AG04449 (cell line): ENCODE measurements at regions not wholly inside any gene's neighbourhood (a gene's known extent, or its start where the extent isn't known, plus 50 kb on each side); places are given as distances from the start of the nearest gene placed in this dataset.

ENCODE experiments used
- CTCF ChIA-PET: fragments of 350-600 bp; formaldehyde crosslinking; extraction: SDS; loops from one replicate; lab custom pipeline; 2021; ENCODE audit warnings: antibody characterized with exemption; lab: Yijun Ruan, JAX
- POLR2A ChIA-PET: fragments of 400-600, 350-600 bp; formaldehyde crosslinking; extraction: SDS; loops from one replicate; lab custom pipeline; 2020; ENCODE audit warnings: antibody characterized with exemption, inconsistent platforms; lab: Yijun Ruan, JAX
- DNase-seq: peaks from one replicate; pipeline ENCODE4 v3.0.0-alpha.2; 2010; ENCODE audit warnings: low read depth, low spot score
- H3K4me3 ChIP-seq: 2 replicates; pipeline ENCODE4 v1.5.1; 2011; ENCODE audit warnings: low read depth, mild to moderate bottlenecking, control low read depth, low read length
- CTCF ChIP-seq: IDR thresholded peaks from one replicate; pipeline ENCODE4 v1.5.1; 2011; ENCODE audit warnings: mild to moderate bottlenecking, moderate library complexity, low read length, control low read depth, inconsistent platforms; ENCODE audit not compliant: insufficient read depth; ENCODE audit errors: missing control alignments

- ChIA-PET POLR2A (no interaction called here), CTCF (no interaction called here)
- no peak for DNase-seq
- no peak overlapping the region for H3K4me3 ChIP-seq
- TF ChIP-seq CTCF = no peak
These were observed 309.4 kb downstream of the GPD2 start for GRCh38 chr2:156745619-156746018.

DNA sequence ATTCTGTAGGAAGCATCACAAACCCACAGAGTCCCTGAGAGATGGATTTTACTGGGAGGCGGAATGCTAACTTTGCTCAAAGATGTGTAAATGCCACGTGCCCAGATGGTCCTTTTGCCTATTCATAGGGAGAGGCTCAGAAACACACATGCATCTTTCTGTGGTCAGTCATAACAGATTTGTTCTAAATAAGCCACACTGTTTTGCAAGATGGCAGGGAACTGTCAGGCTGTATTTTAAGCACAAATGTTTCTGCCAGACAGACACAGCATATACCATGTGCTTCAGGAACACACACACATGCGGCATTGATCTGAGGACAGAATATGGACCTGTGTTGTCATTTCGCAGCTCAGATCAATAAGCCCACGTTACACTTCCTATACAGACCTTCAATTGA, 312.0 kb downstream of the GPD2 start:
- no peak for TF ChIP-seq CTCF
- no peak for DNase-seq
- POLR2A ChIA-PET = no interaction called here

DNA sequence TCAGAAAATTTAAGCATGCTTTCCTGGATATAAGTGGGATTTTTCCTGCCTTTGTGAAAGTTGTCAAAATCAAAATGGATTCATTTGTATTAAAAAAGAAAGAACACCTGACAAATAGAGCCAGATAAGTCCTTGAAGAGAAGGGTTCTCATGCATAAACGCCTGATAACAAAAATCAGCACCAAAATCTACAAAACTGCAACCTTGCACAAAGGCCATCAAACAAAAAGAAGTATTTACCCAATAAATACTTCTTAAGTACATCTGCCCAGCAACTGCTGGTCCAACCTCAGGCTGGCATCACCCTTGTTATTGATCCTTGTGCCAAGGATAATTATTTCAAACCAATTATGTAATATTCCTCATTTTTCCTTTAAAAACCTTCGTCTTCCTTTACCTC, 315.9 kb downstream of the GPD2 start:
- H3K4me3 ChIP-seq = no peak overlapping the region
- TF ChIP-seq CTCF = no peak
- DNase-seq = no peak
- POLR2A ChIA-PET = no interaction called here
- CTCF ChIA-PET = no interaction called here

More for the DNA sequence above, 312.0 kb downstream of the GPD2 start:
- H3K4me3 ChIP-seq = no peak overlapping the region
- CTCF ChIA-PET = no interaction called here

DNA sequence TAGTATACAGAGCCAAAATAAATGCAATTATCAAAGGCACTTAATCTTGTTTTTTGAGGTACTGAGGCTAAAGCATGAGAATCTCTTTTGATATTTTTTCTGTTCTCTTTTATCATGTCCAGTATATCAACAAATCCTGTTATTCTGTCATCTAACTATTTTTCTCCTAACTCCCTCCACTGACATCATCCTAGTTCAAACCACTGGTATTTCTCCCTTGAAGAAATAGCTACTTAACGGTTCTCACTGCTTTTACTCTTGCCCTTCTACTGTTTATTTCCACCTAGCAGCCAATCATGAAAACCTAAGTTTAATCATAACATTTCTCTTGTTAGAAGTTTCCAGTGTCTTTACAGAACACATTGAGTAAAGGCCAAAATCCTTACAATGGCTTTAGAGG, 317.6 kb downstream of the GPD2 start:
- TF ChIP-seq CTCF = no peak
- ChIA-PET CTCF (no interaction called here), POLR2A (no interaction called here)
- no peak for DNase-seq
- no peak overlapping the region for H3K4me3 ChIP-seq

GRCh38 chr2:156756516-156756915, 320.3 kb downstream of the GPD2 start:
- DNase-seq = no peak
- POLR2A ChIA-PET = no interaction called here
- H3K4me3 ChIP-seq = no peak overlapping the region
- CTCF ChIA-PET = no interaction called here
- TF ChIP-seq CTCF = no peak

- CTCF ChIA-PET = no interaction called here
- DNase-seq = no peak
- POLR2A ChIA-PET = no interaction called here
- no peak overlapping the region for H3K4me3 ChIP-seq
- no peak for TF ChIP-seq CTCF
These were observed 327.0 kb downstream of the GPD2 start for GRCh38 chr2:156763174-156763573.
